Endothelial cell of umbilical vein (primary cell): ENCODE measurements at regions not wholly inside any gene's neighbourhood (a gene's known extent, or its start where the extent isn't known, plus 50 kb on each side); places are given as distances from the start of the nearest gene placed in this dataset.

Experiments used
- BruUV-seq: library from RNA; stranded (reverse); fragments of 400-500 nt; replicated peaks from 2 replicates; lab custom pipeline; 2021; lab: Mats Ljungman, UMichigan
- CTCF ChIA-PET: fragments of 300-600, 350-600 bp; sonication (Branson Sonifier 250); formaldehyde crosslinking; loops from one replicate; lab custom pipeline; 2021; ENCODE audit warnings: antibody characterized with exemption, inconsistent platforms; lab: Charles Lee
- POLR2A ChIA-PET: fragments of 300-600, 350-600 bp; sonication (Branson Sonifier 250); formaldehyde crosslinking; loops from one replicate; lab custom pipeline; 2021; ENCODE audit warnings: antibody characterized with exemption, inconsistent platforms; lab: Charles Lee
- DNase-seq: peaks from one replicate; pipeline ENCODE4 v3.0.0-alpha.2; 2011; ENCODE audit warnings: low read depth, low spot score
- FAIRE-seq: peaks from 2 replicates; lab custom pipeline; 2011; peaks lifted over from hg19 to GRCh38; lab: Jason Lieb, UNC
- H2AFZ ChIP-seq: 2 replicates; pipeline ENCODE4 v1.6.0; 2012; ENCODE audit warnings: low read depth, low read length, control low read depth, inconsistent platforms
- H3K27ac ChIP-seq: 2 replicates; pipeline ENCODE4 v1.5.1; 2011; ENCODE audit warnings: low read depth, mild to moderate bottlenecking, control low read depth, low read length, moderate library complexity; ENCODE audit not compliant: insufficient read depth
- H3K27me3 ChIP-seq, 2 experiments: 2 replicates each; pipeline versions ENCODE4 v1.6.0 to v1.6.1; 2011; ENCODE audit warnings: low read length in 2 of 2, mixed read lengths in 1 of 2; ENCODE audit not compliant: control insufficient read depth in 2 of 2, insufficient read depth in 2 of 2
- H3K36me3 ChIP-seq, 2 experiments: 2 replicates in 1 of 2; 3 replicates in 1 of 2; pipeline ENCODE4 v1.5.1; 2011; ENCODE audit warnings: low read length in 2 of 2, mild to moderate bottlenecking in 1 of 2, moderate library complexity in 1 of 2; ENCODE audit not compliant: control insufficient read depth in 2 of 2, insufficient read depth in 2 of 2; ENCODE audit errors: extremely low read depth in 1 of 2
- H3K4me1 ChIP-seq: 3 replicates; pipeline ENCODE4 v1.5.1; 2011; ENCODE audit warnings: mild to moderate bottlenecking, low read length; ENCODE audit not compliant: control insufficient read depth, insufficient read depth; ENCODE audit errors: extremely low read depth
- H3K4me2 ChIP-seq: 2 replicates; pipeline ENCODE4 v1.6.1; 2011; ENCODE audit warnings: low read length, control low read depth, mixed read lengths; ENCODE audit not compliant: insufficient read depth
- H3K4me3 ChIP-seq, 3 experiments: fragments of 200-600 bp in 1 of 3; sonication (generic), shearing (Covaris generic) in 1 of 3; replicated peaks in 1 of 3; 2 replicates each; pipeline ENCODE4 v1.5.1; 2011 to 2016; ENCODE audit warnings: control low read depth in 3 of 3, low read length in 3 of 3, mild to moderate bottlenecking in 2 of 3, inconsistent platforms in 1 of 3, low read depth in 1 of 3, moderate library complexity in 1 of 3; ENCODE audit not compliant: insufficient read depth in 1 of 3
- H3K79me2 ChIP-seq: 2 replicates; pipeline ENCODE4 v1.6.0; 2012; ENCODE audit warnings: low read length, inconsistent platforms; ENCODE audit not compliant: control insufficient read depth, insufficient read depth
- H3K9ac ChIP-seq: replicated peaks from 2 replicates; pipeline ENCODE3; 2011; ENCODE audit warnings: low read length, control low read depth; ENCODE audit not compliant: insufficient read depth; ENCODE audit errors: extremely low read depth
- H3K9me1 ChIP-seq: replicated peaks from 3 replicates; pipeline ENCODE4 v1.6.0; 2011; ENCODE audit warnings: mild to moderate bottlenecking, low read length; ENCODE audit not compliant: control insufficient read depth, insufficient read depth; ENCODE audit errors: extremely low read depth
- H3K9me3 ChIP-seq: replicated peaks from 2 replicates; pipeline ENCODE4 v1.5.1; 2012; ENCODE audit warnings: low read length, inconsistent platforms; ENCODE audit not compliant: control insufficient read depth, insufficient read depth
- H4K20me1 ChIP-seq: replicated peaks from 2 replicates; pipeline ENCODE3; 2011; ENCODE audit warnings: mild to moderate bottlenecking, low read length; ENCODE audit not compliant: control insufficient read depth, insufficient read depth; ENCODE audit errors: extremely low read depth
- EZH2 ChIP-seq: IDR thresholded peaks from 2 replicates; pipeline ENCODE4 v1.6.1; 2012; ENCODE audit warnings: borderline replicate concordance, low read depth, mild to moderate bottlenecking, moderate library complexity, low read length, inconsistent platforms; ENCODE audit not compliant: severe bottlenecking
- FOS ChIP-seq: IDR thresholded peaks from 2 replicates; pipeline ENCODE4 v1.6.1; 2011; ENCODE audit warnings: mild to moderate bottlenecking, low read length, moderate library complexity, borderline replicate concordance; ENCODE audit not compliant: insufficient read depth
- GATA2 ChIP-seq: IDR thresholded peaks from 2 replicates; pipeline ENCODE4 v1.7.0; 2011; ENCODE audit warnings: low read depth, mild to moderate bottlenecking, moderate library complexity, mixed read lengths, low read length; ENCODE audit not compliant: insufficient read length, insufficient read depth
- JUN ChIP-seq: IDR thresholded peaks from 2 replicates; pipeline ENCODE4 v1.6.1; 2011; ENCODE audit warnings: borderline replicate concordance, low read depth; ENCODE audit not compliant: insufficient read length, insufficient read depth
- MYC ChIP-seq: IDR thresholded peaks from one replicate; pipeline ENCODE4 v1.6.1; 2011; ENCODE audit warnings: mild to moderate bottlenecking, low read depth, low read length
- POLR2A ChIP-seq: IDR thresholded peaks from 2 replicates; pipeline ENCODE4 v1.6.1; 2012; ENCODE audit warnings: low read depth, mild to moderate bottlenecking, control low read depth, low read length
- POLR2AphosphoS5 ChIP-seq: IDR thresholded peaks from 2 replicates; pipeline ENCODE4 v1.6.1; 2012; ENCODE audit warnings: low read depth, mild to moderate bottlenecking, control low read depth, low read length, moderate library complexity; ENCODE audit not compliant: insufficient read depth
- dilution Hi-C: fragments of 300-500 bp; cut with MboI; formaldehyde crosslinking; loops from one replicate; pipeline ENCODE4 v1.15.0; 2019; ENCODE audit warnings: low sequenced_read_pairs; ENCODE audit not compliant: extremely low pct_ligation_motif_present
- intact Hi-C: fragments of 100-400 bp; cut with micrococcal nuclease; formaldehyde crosslinking; loops from one replicate; pipeline ENCODE4 v1.10.0; 2022
- TF ChIP-seq, protein P1 (sequence below): IDR thresholded peaks from 2 replicates; pipeline ENCODE4 v1.6.1; 2011; ENCODE audit not compliant: insufficient read depth, insufficient read length
- TF ChIP-seq, protein P2 (sequence below), 2 donors: IDR thresholded peaks; 1 replicate in 1 of 2; 2 replicates in 1 of 2; pipeline ENCODE4 v1.5.1; 2011; ENCODE audit warnings: low read length in 2 of 2, mild to moderate bottlenecking in 2 of 2, moderate library complexity in 2 of 2, control low read depth in 1 of 2, inconsistent platforms in 1 of 2, low read depth in 1 of 2; ENCODE audit not compliant: insufficient read depth in 1 of 2; ENCODE audit errors: extremely low read depth in 1 of 2

DNA sequence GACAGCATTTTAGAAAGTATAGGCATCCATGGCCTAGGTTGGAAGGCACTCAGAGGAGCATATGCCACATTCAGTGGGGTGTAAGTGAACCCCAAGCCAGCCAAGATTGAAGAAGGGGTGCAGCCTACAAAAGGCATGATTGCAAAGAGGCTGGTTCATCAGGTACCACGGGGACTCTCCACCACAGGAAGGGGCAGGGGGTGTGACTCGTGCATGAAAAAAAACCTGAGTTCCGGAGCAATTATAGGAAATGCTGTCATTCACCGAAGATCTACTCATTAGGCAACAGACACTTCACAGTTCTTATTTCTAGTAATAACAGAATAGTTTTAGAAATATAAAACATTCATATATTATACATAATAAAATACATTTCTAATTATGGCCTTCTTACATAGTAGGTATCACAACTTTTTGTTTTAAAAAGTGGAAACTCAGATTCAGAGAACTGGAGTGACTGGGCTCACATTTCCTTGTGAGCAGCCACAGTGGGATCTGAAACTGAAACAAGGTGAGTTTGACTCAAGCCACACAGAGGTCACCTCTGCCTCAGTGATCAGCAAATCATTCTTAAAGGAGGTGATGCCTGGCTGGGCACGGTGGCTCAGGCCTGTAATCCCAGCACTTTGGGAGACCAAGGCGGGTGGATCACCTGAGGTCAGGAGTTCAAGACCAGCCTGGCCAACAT, 188.4 kb upstream of the GYPC start:
- no peak overlapping the region for H3K9ac ChIP-seq
- DNase-seq, result no peak
- no peak overlapping the region for H3K4me3 ChIP-seq
- no peak for FAIRE-seq
- peaks cover 5% of the 10 kb centered on the region for H3K9me3 ChIP-seq
- ChIA-PET POLR2A (no interaction called here), CTCF (interaction anchor here (0.7 kb wide), 1 partner anchor 65 kb away, joined by 3 read pairs; no protein-coding TSS in a partner anchor)
- BruUV-seq, result no TSS peak
- H2AFZ ChIP-seq, result no peak overlapping the region
- no peaks in the 10 kb centered on the region for H3K9me1 ChIP-seq
- H3K4me1 ChIP-seq, result no peaks in the 10 kb centered on the region
- no peaks in the 10 kb centered on the region for H4K20me1 ChIP-seq
- H3K79me2 ChIP-seq, result no peaks in the 10 kb centered on the region
- intact Hi-C loops, result no loop called here
- no peak overlapping the region for H3K27ac ChIP-seq
- dilution Hi-C loops, result no loop called here
- TF ChIP-seq MYC (no peak), FOS (no peak), EZH2 (no peak)
- no peak overlapping the region for H3K4me2 ChIP-seq
- H3K27me3 ChIP-seq, result no peaks in the 10 kb centered on the region
- H3K36me3 ChIP-seq, result no peaks in the 10 kb centered on the region

DNA sequence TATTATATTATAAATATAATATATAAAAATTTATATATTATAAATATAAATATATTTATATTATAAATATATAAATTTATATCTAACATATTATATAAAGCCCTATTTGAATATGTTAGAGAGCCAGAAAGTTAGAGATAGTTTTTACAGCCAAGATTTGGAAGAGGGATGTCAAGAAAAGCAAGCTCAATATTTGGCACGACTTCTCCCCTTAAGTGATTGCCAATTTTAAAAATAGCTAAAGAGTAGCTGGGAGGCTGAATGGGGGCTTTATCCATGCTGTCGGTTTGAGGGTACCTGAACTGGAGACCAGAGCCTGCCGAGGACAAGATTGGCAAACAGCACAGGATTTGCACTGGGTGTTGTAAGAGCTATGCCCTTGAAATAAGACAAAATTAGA, 180.9 kb upstream of the GYPC start:
- dilution Hi-C loops, result no loop called here
- intact Hi-C loops, result no loop called here
- Histone ChIP-seq H3K9ac (no peak overlapping the region), H3K79me2 (no peaks in the 10 kb centered on the region), H3K9me3 (peaks cover 4% of the 10 kb centered on the region), H2AFZ (no peak overlapping the region), H3K27me3 (no peaks in the 10 kb centered on the region), H3K4me3 (no peak overlapping the region), H3K36me3 (no peaks in the 10 kb centered on the region), H3K27ac (no peak overlapping the region), H4K20me1 (no peaks in the 10 kb centered on the region), H3K9me1 (no peaks in the 10 kb centered on the region), H3K4me1 (no peaks in the 10 kb centered on the region), H3K4me2 (no peak overlapping the region)
- DNase-seq (no peak), FAIRE-seq (no peak)
- TF ChIP-seq, protein P1, sequence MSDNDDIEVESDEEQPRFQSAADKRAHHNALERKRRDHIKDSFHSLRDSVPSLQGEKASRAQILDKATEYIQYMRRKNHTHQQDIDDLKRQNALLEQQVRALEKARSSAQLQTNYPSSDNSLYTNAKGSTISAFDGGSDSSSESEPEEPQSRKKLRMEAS, result no peak
- TF ChIP-seq, protein P2, sequence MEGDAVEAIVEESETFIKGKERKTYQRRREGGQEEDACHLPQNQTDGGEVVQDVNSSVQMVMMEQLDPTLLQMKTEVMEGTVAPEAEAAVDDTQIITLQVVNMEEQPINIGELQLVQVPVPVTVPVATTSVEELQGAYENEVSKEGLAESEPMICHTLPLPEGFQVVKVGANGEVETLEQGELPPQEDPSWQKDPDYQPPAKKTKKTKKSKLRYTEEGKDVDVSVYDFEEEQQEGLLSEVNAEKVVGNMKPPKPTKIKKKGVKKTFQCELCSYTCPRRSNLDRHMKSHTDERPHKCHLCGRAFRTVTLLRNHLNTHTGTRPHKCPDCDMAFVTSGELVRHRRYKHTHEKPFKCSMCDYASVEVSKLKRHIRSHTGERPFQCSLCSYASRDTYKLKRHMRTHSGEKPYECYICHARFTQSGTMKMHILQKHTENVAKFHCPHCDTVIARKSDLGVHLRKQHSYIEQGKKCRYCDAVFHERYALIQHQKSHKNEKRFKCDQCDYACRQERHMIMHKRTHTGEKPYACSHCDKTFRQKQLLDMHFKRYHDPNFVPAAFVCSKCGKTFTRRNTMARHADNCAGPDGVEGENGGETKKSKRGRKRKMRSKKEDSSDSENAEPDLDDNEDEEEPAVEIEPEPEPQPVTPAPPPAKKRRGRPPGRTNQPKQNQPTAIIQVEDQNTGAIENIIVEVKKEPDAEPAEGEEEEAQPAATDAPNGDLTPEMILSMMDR (IDR thresholded peaks at IDR 0.05; ENCODE audit: extremely low read depth in 1 of 2, insufficient read depth in 1 of 2, low read depth in 1 of 2, low read length in 2 of 2), result no peak
- TF ChIP-seq EZH2 (no peak), MYC (no peak), FOS (no peak), GATA2 (no peak), POLR2AphosphoS5 (no peak), POLR2A (no peak), JUN (no peak)
- no TSS peak for BruUV-seq
- ChIA-PET CTCF (no interaction called here), POLR2A (no interaction called here)
